Psoas muscle (tissue), 7 donors: ENCODE measurements at regions not wholly inside any gene's neighbourhood (a gene's known extent, or its start where the extent isn't known, plus 50 kb on each side); places are given as distances from the start of the nearest gene placed in this dataset.

Experiments
- ATAC-seq, 4 donors: fragments of 200-7000 bp; cut with Tn5 transposase; one replicate each; pipeline ENCODE4 v1.9.1; 2020; ENCODE audit warnings: moderate library complexity in 3 of 4, mild to moderate bottlenecking in 2 of 4
- DNase-seq, 2 donors: peaks; one replicate each; pipeline ENCODE4 v3.0.0-alpha.2; 2020
- H3K27ac ChIP-seq: fragments of 200-600 bp; one replicate; pipeline ENCODE4 v1.8.0; 2022
- H3K27me3 ChIP-seq, 3 donors: fragments of 200-600 bp in 1 of 3; one replicate each; pipeline versions ENCODE4 v1.6.1 to v1.8.0; 2013 to 2022; ENCODE audit warnings: low read length in 2 of 3, mild to moderate bottlenecking in 2 of 3, moderate library complexity in 1 of 3; ENCODE audit not compliant: insufficient read depth in 3 of 3
- H3K36me3 ChIP-seq, 2 donors: fragments of 200-600 bp in 1 of 2; one replicate each; pipeline versions ENCODE4 v1.6.1 to v1.8.0; 2013 to 2022; ENCODE audit warnings: low read depth in 1 of 2, mild to moderate bottlenecking in 1 of 2, moderate library complexity in 1 of 2; ENCODE audit not compliant: insufficient read depth in 1 of 2
- H3K4me1 ChIP-seq: fragments of 200-600 bp; one replicate; pipeline ENCODE4 v1.8.0; 2022
- H3K4me3 ChIP-seq: fragments of 200-600 bp; one replicate; pipeline ENCODE4 v1.8.0; 2022; ENCODE audit warnings: mild to moderate bottlenecking
- H3K9me3 ChIP-seq: fragments of 200-600 bp; one replicate; pipeline ENCODE4 v1.8.0; 2022
- CTCF ChIP-seq: fragments of 200-600 bp; IDR thresholded peaks from one replicate; pipeline ENCODE4 v1.8.0; 2022; ENCODE audit warnings: antibody characterized with exemption
- WGBS, 3 donors: extraction: QIAGEN DNeasy Blood & Tissue Kit; methylation state at CpG; one replicate each; pipeline versions ENCODE4 v1.1.6 to v1.1.7; 2013; 5-methylcytosine and 5-hydroxymethylcytosine counted together
- intact Hi-C, 2 donors: fragments of 100-400 bp; cut with DNase I; formaldehyde crosslinking; loops; one replicate each; pipeline versions ENCODE4 v1.11.0 to v1.14.2; 2022
- donor health status: healthy with polysubstance abuse.
- donor health status: DM: no; HTN: no; CAD: no; lungs with moderate emphysema.
- donor health status: Bipolar disorder and iron deficiency.
- donor health status: healthy.
- donor health status: DM: yes; HTN: yes; CAD: no.
- donor health status: DM: no; HTN: no; CAD: no.
- donor health status: DM: yes; HTN: yes; CAD: no.

- Histone ChIP-seq H3K27me3 (no peaks in the 10 kb centered on the region), H3K4me1 (no peaks in the 10 kb centered on the region), H3K27ac (no peak overlapping the region), H3K36me3 (no peaks in the 10 kb centered on the region), H3K9me3 (no peaks in the 10 kb centered on the region), H3K4me3 (no peak overlapping the region)
- no peak for DNase-seq
- intact Hi-C loops, result no loop called here
- WGBS, 3 donors, result 80 to 86% (median 84%) methylated on average over 3 of the region's 3 CpGs
- no peak for ATAC-seq
- TF ChIP-seq CTCF, result no peak
These were observed 1021.7 kb upstream of the GBE1 start for GRCh38 chr3:82783194-82783593.

GRCh38 chr3:82773207-82773606 is 1011.8 kb upstream of the GBE1 start:
- no peak overlapping the region for H3K27ac ChIP-seq
- no peaks in the 10 kb centered on the region for H3K4me1 ChIP-seq
- no peaks in the 10 kb centered on the region for H3K9me3 ChIP-seq
- ATAC-seq (no peak), DNase-seq (no peak)
- H3K4me3 ChIP-seq, result no peak overlapping the region
- H3K36me3 ChIP-seq, result no peaks in the 10 kb centered on the region
- H3K27me3 ChIP-seq, result no peaks in the 10 kb centered on the region
- intact Hi-C loops, result no loop called here
- TF ChIP-seq CTCF, result no peak
- WGBS, 3 donors, result 82 to 89% (median 89%) methylated on average over 4 of the region's 4 CpGs

GRCh38 chr3:82764521-82764920 is 1003.1 kb upstream of the GBE1 start:
- no peak for TF ChIP-seq CTCF
- H3K27ac ChIP-seq, result no peak overlapping the region
- ATAC-seq (no peak), DNase-seq (no peak)
- H3K27me3 ChIP-seq, result no peaks in the 10 kb centered on the region
- H3K4me1 ChIP-seq, result no peaks in the 10 kb centered on the region
- intact Hi-C loops, result no loop called here
- H3K36me3 ChIP-seq, result no peaks in the 10 kb centered on the region
- H3K4me3 ChIP-seq, result no peak overlapping the region
- WGBS, 3 donors, result 97 to 100% (median 98%) methylated on average over 1 of the region's 1 CpG
- no peaks in the 10 kb centered on the region for H3K9me3 ChIP-seq

- TF ChIP-seq CTCF, result no peak
- no peak overlapping the region for H3K4me3 ChIP-seq
- no peaks in the 10 kb centered on the region for H3K4me1 ChIP-seq
- ATAC-seq (no peak), DNase-seq (no peak)
- no peaks in the 10 kb centered on the region for H3K27me3 ChIP-seq
- no peak overlapping the region for H3K27ac ChIP-seq
- WGBS, 3 donors, result 54 to 93% (median 71%) methylated on average over 1 of the region's 1 CpG
- intact Hi-C loops, result no loop called here
- H3K36me3 ChIP-seq, result no peaks in the 10 kb centered on the region
- no peaks in the 10 kb centered on the region for H3K9me3 ChIP-seq
These were observed 1000.4 kb upstream of the GBE1 start for GRCh38 chr3:82761858-82762257.

- Histone ChIP-seq H3K4me1 (no peaks in the 10 kb centered on the region), H3K27ac (no peak overlapping the region), H3K36me3 (no peaks in the 10 kb centered on the region), H3K27me3 (no peaks in the 10 kb centered on the region), H3K9me3 (no peaks in the 10 kb centered on the region), H3K4me3 (no peak overlapping the region)
- intact Hi-C loops, result no loop called here
- WGBS, 3 donors, result 31 to 84% (median 76%) methylated on average over 1 of the region's 1 CpG
- no peak for DNase-seq
- TF ChIP-seq CTCF, result no peak
- no peak for ATAC-seq
These were observed 984.1 kb upstream of the GBE1 start for GRCh38 chr3:82745544-82745943.
